Right lobe of liver (tissue), 6 donors: ENCODE measurements at regions not wholly inside any gene's neighbourhood (a gene's known extent, or its start where the extent isn't known, plus 50 kb on each side); places are given as distances from the start of the nearest gene placed in this dataset.

Experiments
- ATAC-seq, 4 donors: fragments of 200-7000 bp; cut with Tn5 transposase; one replicate each; pipeline ENCODE4 v1.9.1; 2020; ENCODE audit warnings: mild to moderate bottlenecking in 4 of 4, moderate library complexity in 4 of 4
- DNase-seq, 3 donors: peaks; one replicate each; pipeline ENCODE4 v3.0.0-alpha.2; 2020
- H3K27ac ChIP-seq, 3 donors: fragments of 200-600 bp; one replicate each; pipeline ENCODE4 v1.8.0; 2022
- H3K27me3 ChIP-seq, 2 donors: fragments of 200-600 bp; one replicate each; pipeline ENCODE4 v1.8.0; 2022
- H3K36me3 ChIP-seq, 4 donors: fragments of 200-600 bp; sonication (generic) in 1 of 4; one replicate each; pipeline versions ENCODE4 v1.5.1 to v1.8.0; 2017 to 2022; ENCODE audit warnings: control low read depth in 1 of 4
- H3K4me1 ChIP-seq, 4 donors: fragments of 200-600 bp; sonication (generic) in 1 of 4; one replicate each; pipeline versions ENCODE4 v1.5.1 to v1.8.0; 2017 to 2022; ENCODE audit warnings: control low read depth in 1 of 4
- H3K4me3 ChIP-seq, 3 donors: fragments of 200-600 bp; one replicate each; pipeline ENCODE4 v1.8.0; 2022
- H3K9me3 ChIP-seq, 4 donors: fragments of 200-600 bp; sonication (generic) in 1 of 4; one replicate each; pipeline versions ENCODE4 v1.5.1 to v1.8.0; 2017 to 2022; ENCODE audit warnings: control low read depth in 1 of 4
- CTCF ChIP-seq, 4 donors: fragments of 200-600 bp in 3 of 4; fragments of 450-650 bp in 1 of 4; IDR thresholded peaks; one replicate each; pipeline versions ENCODE4 v1.5.1 to v1.8.0; 2016 to 2022; ENCODE audit warnings: antibody characterized with exemption in 4 of 4, mild to moderate bottlenecking in 2 of 4
- POLR2A ChIP-seq: fragments of 450-650 bp; IDR thresholded peaks from one replicate; pipeline ENCODE4 v1.6.1; 2017; ENCODE audit warnings: antibody characterized with exemption, mild to moderate bottlenecking
- WGBS: methylation state at CpG from one replicate; pipeline ENCODE4 v1.1.6; 2018; ENCODE audit warnings: low coverage, low lambda C conversion rate; ENCODE audit not compliant: insufficient coverage; ENCODE audit errors: missing lambda C conversion rate; 5-methylcytosine and 5-hydroxymethylcytosine counted together
- intact Hi-C, 2 donors: fragments of 100-400 bp; cut with DNase I; formaldehyde crosslinking; loops; one replicate each; pipeline versions ENCODE4 v1.11.2 to v1.14.1; 2022
- donor health status: DM: no; HTN: yes; CAD: no.
- donor health status: DM: no; HTN: no; CAD: no.
- donor health status: DM: no; HTN: no; CAD: no.
- donor health status: DM: no; HTN: yes; CAD: no.
- donor health status: DM: no; HTN: yes; CAD: no.

- Histone ChIP-seq H3K4me1 (no peaks in the 10 kb centered on the region), H3K9me3 (no peaks in the 10 kb centered on the region), H3K27ac (no peak overlapping the region), H3K36me3 (no peaks in the 10 kb centered on the region), H3K4me3 (no peak overlapping the region), H3K27me3 (no peaks in the 10 kb centered on the region)
- DNase-seq (no peak), ATAC-seq (no peak)
- no peak for TF ChIP-seq POLR2A
- TF ChIP-seq CTCF (IDR thresholded peaks at IDR 0.05): no peak
- intact Hi-C loops: no loop called here
Measured at GRCh38 chr5:162719720-162720119, 652.1 kb downstream of the GABRG2 start.

GRCh38 chr5:162721125-162721524 lies 653.6 kb downstream of the GABRG2 start:
- no peak overlapping the region for H3K27ac ChIP-seq
- H3K27me3 ChIP-seq: no peaks in the 10 kb centered on the region
- TF ChIP-seq POLR2A: no peak
- TF ChIP-seq CTCF (IDR thresholded peaks at IDR 0.05): no peak
- no peak overlapping the region for H3K4me3 ChIP-seq
- ATAC-seq: no peak
- DNase-seq: no peak
- H3K4me1 ChIP-seq: no peaks in the 10 kb centered on the region
- 53% methylated on average over 1 of the region's 1 CpG for WGBS
- H3K9me3 ChIP-seq: no peaks in the 10 kb centered on the region
- intact Hi-C loops: no loop called here
- no peaks in the 10 kb centered on the region for H3K36me3 ChIP-seq

GRCh38 chr5:162752612-162753011 lies 684.8 kb upstream of the CCNG1 start:
- Histone ChIP-seq H3K27ac (no peak overlapping the region), H3K27me3 (no peaks in the 10 kb centered on the region), H3K36me3 (no peaks in the 10 kb centered on the region), H3K4me3 (no peak overlapping the region), H3K9me3 (no peaks in the 10 kb centered on the region), H3K4me1 (no peaks in the 10 kb centered on the region)
- DNase-seq (no peak), ATAC-seq (no peak)
- intact Hi-C loops: no loop called here
- no peak for TF ChIP-seq POLR2A
- no peak for TF ChIP-seq CTCF (IDR thresholded peaks at IDR 0.05)
- 50% methylated on average over 3 of the region's 3 CpGs for WGBS

- Histone ChIP-seq H3K9me3 (no peaks in the 10 kb centered on the region), H3K27ac (no peak overlapping the region), H3K27me3 (no peaks in the 10 kb centered on the region), H3K36me3 (no peaks in the 10 kb centered on the region), H3K4me3 (no peak overlapping the region), H3K4me1 (no peaks in the 10 kb centered on the region)
- ATAC-seq: no peak
- TF ChIP-seq CTCF (IDR thresholded peaks at IDR 0.05) (no peak), POLR2A (no peak)
- DNase-seq: no peak
- intact Hi-C loops: no loop called here
- 55% methylated on average over 5 of the region's 5 CpGs for WGBS
Measured at GRCh38 chr5:162762119-162762518, 675.3 kb upstream of the CCNG1 start.

- no peaks in the 10 kb centered on the region for H3K36me3 ChIP-seq
- H3K27ac ChIP-seq: no peak overlapping the region
- H3K9me3 ChIP-seq: no peaks in the 10 kb centered on the region
- no peak overlapping the region for H3K4me3 ChIP-seq
- no peaks in the 10 kb centered on the region for H3K27me3 ChIP-seq
- WGBS: 28% methylated on average over 4 of the region's 4 CpGs
- no peaks in the 10 kb centered on the region for H3K4me1 ChIP-seq
- no peak for TF ChIP-seq CTCF (IDR thresholded peaks at IDR 0.05)
- no peak for TF ChIP-seq POLR2A
- DNase-seq (no peak), ATAC-seq (no peak)
- intact Hi-C loops: no loop called here
Measured at GRCh38 chr5:162769019-162769418, 668.4 kb upstream of the CCNG1 start.
